ENCODE measurements at regions not wholly inside any gene's neighbourhood (a gene's known extent, or its start where the extent isn't known, plus 50 kb on each side); places are given as distances from the start of the nearest gene placed in this dataset.

- intact Hi-C loops (cut with micrococcal nuclease): no loop called here
- peak overlapping the region; percentile 55; the same call in 1 of the 2 replicates for H3K18ac ChIP-seq (ENCODE audit: low read depth, low read length)
- H3K79me1 ChIP-seq (ENCODE audit: low read depth in 1 of 2, low read length in 2 of 2): no peaks in the 10 kb centered on the region
- no peak overlapping the region for H2BK15ac ChIP-seq (ENCODE audit: low read depth, low read length)
- no peaks in the 10 kb centered on the region for H3K4me1 ChIP-seq (ENCODE audit: control insufficient read depth, insufficient read depth, low read length)
- peak; percentile 32 for DNase-seq
- no peak overlapping the region for H3K27ac ChIP-seq (ENCODE audit: insufficient read depth, low read length)
- H2BK120ac ChIP-seq (ENCODE audit: low read depth, low read length): no peak overlapping the region
- no peaks in the 10 kb centered on the region; the same call in 1 of the 2 replicates for H3K27me3 ChIP-seq (ENCODE audit: control insufficient read depth, insufficient read depth, low read length)
- no peak overlapping the region for H2BK20ac ChIP-seq (ENCODE audit: low read depth, low read length)
- H3K23ac ChIP-seq (ENCODE audit: low read depth, low read length): no peak overlapping the region
- TF ChIP-seq MAZ (IDR thresholded peaks at IDR 0.05; ENCODE audit: borderline replicate concordance, low read depth, low read length) (no peak), BHLHE40 (IDR thresholded peaks at IDR 0.05; ENCODE audit: low read depth, low read length) (no peak), CEBPB (IDR thresholded peaks at IDR 0.05; ENCODE audit: low read depth, low read length) (0 out of 2 replicates have a peak, but pooled peaks have one; percentile 10)
- H3K56ac ChIP-seq (ENCODE audit: extremely low read depth, insufficient read depth, low read length): no peak overlapping the region
- CTCF ChIA-PET: no interaction called here
- no peak overlapping the region for H3K4me3 ChIP-seq (ENCODE audit: insufficient read depth, low read depth, low read length)
- no peak overlapping the region for H2AFZ ChIP-seq (replicated peaks; ENCODE audit: low read length, poor library complexity)
- H2AK5ac ChIP-seq (ENCODE audit: low read depth, low read length): no peak overlapping the region
- H3K4ac ChIP-seq (ENCODE audit: low read depth, low read length): no peak overlapping the region
- H3K4me2 ChIP-seq (ENCODE audit: low read depth, low read length): no peak overlapping the region; the same call in 1 of the 2 replicates
- no peaks in the 10 kb centered on the region for H3K36me3 ChIP-seq (ENCODE audit: control insufficient read depth, insufficient read depth, low read length)
- no TSS peak for BruUV-seq (replicated peaks)
- no peak overlapping the region for H3K9ac ChIP-seq (ENCODE audit: low read depth, low read length)
- in situ Hi-C loops (cut with MboI; ENCODE audit: low sequenced_read_pairs): no loop called here
- POLR2A ChIA-PET (ENCODE audit: unreplicated experiment): no interaction called here
- H4K91ac ChIP-seq (ENCODE audit: insufficient read depth, low read depth, low read length): no peak overlapping the region
- H4K20me1 ChIP-seq (ENCODE audit: insufficient read depth, low read length): no peaks in the 10 kb centered on the region
- no peak for ATAC-seq (ENCODE audit: low read depth)
- no peak overlapping the region for H2AK9ac ChIP-seq (replicated peaks; ENCODE audit: low read depth, low read length, poor library complexity)
- H4K5ac ChIP-seq (ENCODE audit: low read depth, low read length): no peak overlapping the region
- dilution Hi-C loops (cut with HindIII; ENCODE audit: low sequenced_read_pairs, unreplicated experiment): no loop called here
- no peak overlapping the region for H4K8ac ChIP-seq (ENCODE audit: low read depth in 2 of 2, low read length in 2 of 2)
- no peak overlapping the region for H2BK5ac ChIP-seq (ENCODE audit: low read depth, low read length, poor library complexity, severe bottlenecking)
- no peak overlapping the region for H3K14ac ChIP-seq (replicated peaks; ENCODE audit: low read depth, low read length)
- H3K9me3 ChIP-seq (ENCODE audit: control insufficient read depth, insufficient read depth, low read length): no peaks in the 10 kb centered on the region
- no peaks in the 10 kb centered on the region for H3K9me1 ChIP-seq (ENCODE audit: insufficient read depth, low read length)
These were observed 75.2 kb upstream of the CPEB4 start for GRCh38 chr5:173812811-173813550.
